Trophoblast cell (in vitro differentiated cells and primary cell): ENCODE measurements at regions not wholly inside any gene's neighbourhood (a gene's known extent, or its start where the extent isn't known, plus 50 kb on each side); places are given as distances from the start of the nearest gene placed in this dataset.

Experiments
- DNase-seq, 2 donors: peaks; one replicate each; pipeline ENCODE4 v3.0.0-alpha.2; 2016
- H2AFZ ChIP-seq: 2 replicates; pipeline ENCODE4 v1.6.1; 2013; ENCODE audit warnings: low read length, moderate library complexity, mild to moderate bottlenecking; ENCODE audit not compliant: insufficient read depth, poor library complexity
- H2AK5ac ChIP-seq: 2 replicates; pipeline ENCODE4 v1.6.1; 2013; ENCODE audit warnings: mild to moderate bottlenecking, low read length
- H2BK120ac ChIP-seq: 2 replicates; pipeline ENCODE4 v1.6.1; 2013; ENCODE audit warnings: low read length, mild to moderate bottlenecking, moderate library complexity; ENCODE audit not compliant: insufficient read depth, poor library complexity
- H2BK12ac ChIP-seq: 2 replicates; pipeline ENCODE4 v1.6.1; 2013; ENCODE audit warnings: mild to moderate bottlenecking, low read length, moderate library complexity
- H2BK5ac ChIP-seq: 2 replicates; pipeline ENCODE4 v1.6.1; 2013; ENCODE audit warnings: low read length, low read depth, moderate library complexity, mild to moderate bottlenecking; ENCODE audit not compliant: poor library complexity
- H3K14ac ChIP-seq: 2 replicates; pipeline ENCODE4 v1.6.1; 2013; ENCODE audit warnings: mild to moderate bottlenecking, low read length
- H3K18ac ChIP-seq: 2 replicates; pipeline ENCODE4 v1.6.1; 2013; ENCODE audit warnings: mild to moderate bottlenecking, low read length
- H3K23ac ChIP-seq: 2 replicates; pipeline ENCODE4 v1.6.1; 2013; ENCODE audit warnings: low read length
- H3K27ac ChIP-seq: 2 replicates; pipeline ENCODE4 v1.5.1; 2013; ENCODE audit warnings: low read depth, mild to moderate bottlenecking, inconsistent platforms, low read length, moderate library complexity
- H3K27me3 ChIP-seq: 2 replicates; pipeline ENCODE4 v1.6.1; 2013; ENCODE audit warnings: inconsistent platforms, mild to moderate bottlenecking, low read length, moderate library complexity; ENCODE audit not compliant: insufficient read depth
- H3K36me3 ChIP-seq, 2 experiments: 1 replicate in 1 of 2; 2 replicates in 1 of 2; pipeline ENCODE4 v1.6.1; 2013; ENCODE audit warnings: low read length in 2 of 2, mild to moderate bottlenecking in 2 of 2, moderate library complexity in 1 of 2; ENCODE audit not compliant: insufficient read depth in 2 of 2, control insufficient read depth in 1 of 2
- H3K4ac ChIP-seq: 2 replicates; pipeline ENCODE4 v1.6.1; 2013; ENCODE audit warnings: low read depth, mild to moderate bottlenecking, low read length, moderate library complexity
- H3K4me1 ChIP-seq, 2 experiments: 1 replicate in 1 of 2; 2 replicates in 1 of 2; pipeline ENCODE4 v1.6.1; 2013; ENCODE audit warnings: low read length in 2 of 2, mild to moderate bottlenecking in 2 of 2, moderate library complexity in 1 of 2; ENCODE audit not compliant: insufficient read depth in 2 of 2, control insufficient read depth in 1 of 2
- H3K4me2 ChIP-seq: 2 replicates; pipeline ENCODE4 v1.6.1; 2013; ENCODE audit warnings: inconsistent platforms, mild to moderate bottlenecking, low read length, moderate library complexity
- H3K4me3 ChIP-seq: 2 replicates; pipeline ENCODE4 v1.5.1; 2013; ENCODE audit warnings: mild to moderate bottlenecking, low read depth, low read length, inconsistent platforms
- H3K79me1 ChIP-seq: one replicate; pipeline ENCODE4 v1.6.1; 2013; ENCODE audit warnings: low read length
- H3K79me2 ChIP-seq: 2 replicates; pipeline ENCODE4 v1.6.1; 2013; ENCODE audit warnings: low read length, mild to moderate bottlenecking; ENCODE audit not compliant: control insufficient read depth, insufficient read depth, poor library complexity
- H3K9ac ChIP-seq: 2 replicates; pipeline ENCODE4 v1.6.1; 2013; ENCODE audit warnings: mild to moderate bottlenecking, low read length
- H3K9me3 ChIP-seq: 2 replicates; pipeline ENCODE4 v1.6.1; 2013; ENCODE audit warnings: low read depth, mild to moderate bottlenecking, control low read depth, inconsistent platforms, low read length; ENCODE audit not compliant: insufficient read depth
- H4K12ac ChIP-seq: 2 replicates; pipeline ENCODE4 v1.6.1; 2013; ENCODE audit warnings: low read depth, mild to moderate bottlenecking, low read length, moderate library complexity
- H4K8ac ChIP-seq: 2 replicates; pipeline ENCODE4 v1.6.1; 2013; ENCODE audit warnings: low read depth, mild to moderate bottlenecking, low read length, moderate library complexity
- H4K91ac ChIP-seq: one replicate; pipeline ENCODE4 v1.6.1; 2013; ENCODE audit warnings: low read depth, mild to moderate bottlenecking, low read length, moderate library complexity
- WGBS: extraction: QIAGEN DNeasy Blood & Tissue Kit; methylation state at CpG from one replicate; pipeline ENCODE4 v1.1.7; 2013; ENCODE audit warnings: missing lambda C conversion rate; ENCODE audit not compliant: insufficient read length, insufficient coverage; ENCODE audit errors: extremely low coverage; 5-methylcytosine and 5-hydroxymethylcytosine counted together

DNA sequence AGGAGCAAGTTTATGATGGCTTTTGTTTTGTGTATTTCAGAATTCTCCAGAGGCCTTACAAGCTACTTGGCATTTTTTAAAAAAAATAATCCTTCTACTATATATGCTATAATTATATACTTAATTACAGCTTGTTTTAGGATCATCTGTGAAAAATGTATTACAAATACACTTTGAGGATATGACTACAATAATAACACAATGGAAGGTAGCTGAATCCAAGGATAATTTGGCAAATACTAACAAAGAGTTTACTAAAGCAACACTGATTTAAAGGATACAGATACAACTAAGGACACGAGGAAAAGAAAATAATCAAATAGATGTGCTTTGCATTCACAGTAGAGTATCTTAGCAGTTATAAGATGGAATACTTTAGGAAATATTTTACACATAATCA lies 381.9 kb upstream of the CITED2 start:
- no peak overlapping the region for H2BK5ac ChIP-seq
- no peak overlapping the region for H2BK12ac ChIP-seq
- peaks cover 4% of the 10 kb centered on the region in 2 experiments for H3K4me1 ChIP-seq
- H2AFZ ChIP-seq: no peak overlapping the region
- H3K9ac ChIP-seq: no peak overlapping the region
- no peaks in the 10 kb centered on the region for H3K27me3 ChIP-seq
- no CpG with 5 or more reads among the region's 1 CpG for WGBS
- no peak overlapping the region for H3K4me2 ChIP-seq
- no peak overlapping the region for H3K23ac ChIP-seq
- peaks cover 2% of the 10 kb centered on the region for H3K79me1 ChIP-seq
- DNase-seq: no peak
- no peak overlapping the region for H3K4ac ChIP-seq
- no peak overlapping the region for H2AK5ac ChIP-seq
- no peak overlapping the region for H4K91ac ChIP-seq
- no peak overlapping the region for H3K4me3 ChIP-seq
- no peaks in the 10 kb centered on the region for H3K36me3 ChIP-seq
- no peak overlapping the region for H2BK120ac ChIP-seq
- no peak overlapping the region for H4K12ac ChIP-seq
- H3K9me3 ChIP-seq: no peaks in the 10 kb centered on the region
- H3K14ac ChIP-seq: no peak overlapping the region
- no peaks in the 10 kb centered on the region for H3K79me2 ChIP-seq
- no peak overlapping the region for H3K18ac ChIP-seq
- H4K8ac ChIP-seq: no peak overlapping the region
- no peak overlapping the region for H3K27ac ChIP-seq

DNA sequence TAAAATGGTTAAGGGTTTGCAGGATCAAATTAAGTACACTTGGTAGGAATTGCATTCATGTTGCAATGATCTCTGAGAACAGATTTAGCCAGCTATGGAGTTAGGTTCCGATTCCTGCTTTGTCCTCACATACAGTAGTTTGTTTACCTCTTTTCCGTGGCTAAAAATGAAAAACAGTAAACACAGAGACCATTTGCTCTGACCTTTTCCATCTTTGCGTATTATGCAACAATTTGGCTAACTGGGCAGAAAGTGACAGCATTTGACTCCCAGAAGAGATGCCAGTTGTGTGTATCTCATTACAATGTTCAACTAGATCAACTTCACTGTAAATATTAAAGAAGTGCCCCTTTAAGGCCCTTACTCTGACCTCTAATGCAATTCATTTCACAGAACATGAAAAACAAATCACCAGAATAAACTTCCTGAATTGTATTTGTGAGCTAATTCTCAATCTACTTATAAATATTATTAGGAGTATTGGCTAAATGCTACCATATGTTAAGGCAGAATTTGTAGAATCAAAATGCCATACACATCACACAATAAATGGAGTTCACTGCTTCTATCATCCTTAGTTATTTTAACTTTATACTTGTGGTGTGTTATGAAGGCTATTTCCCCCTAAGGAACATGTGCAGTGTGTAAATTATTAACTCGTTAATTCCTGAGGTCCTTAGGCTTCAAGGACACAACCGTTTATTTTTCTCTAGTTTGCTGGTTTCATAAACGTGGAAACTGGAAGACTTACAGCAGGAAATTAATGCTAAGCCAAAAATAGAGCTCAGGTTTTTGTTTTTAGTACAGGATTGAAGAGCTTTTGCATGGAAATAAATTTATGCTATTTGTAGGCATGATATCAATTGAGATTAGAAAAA lies 380.7 kb upstream of the CITED2 start:
- no peaks in the 10 kb centered on the region for H3K9me3 ChIP-seq
- no peak overlapping the region for H2BK5ac ChIP-seq
- no peak for DNase-seq
- H3K9ac ChIP-seq: no peak overlapping the region
- no peak overlapping the region for H4K12ac ChIP-seq
- no peak overlapping the region for H2BK12ac ChIP-seq
- H2AFZ ChIP-seq: no peak overlapping the region
- H3K79me2 ChIP-seq: no peaks in the 10 kb centered on the region
- peaks cover 4% of the 10 kb centered on the region in 2 experiments for H3K4me1 ChIP-seq
- no CpG with 5 or more reads among the region's 6 CpGs for WGBS
- H4K91ac ChIP-seq: no peak overlapping the region
- H3K4me3 ChIP-seq: no peak overlapping the region
- no peak overlapping the region for H3K23ac ChIP-seq
- peak overlapping the region; percentile 2 for H2BK120ac ChIP-seq
- H3K14ac ChIP-seq: no peak overlapping the region
- no peak overlapping the region for H3K27ac ChIP-seq
- no peak overlapping the region for H4K8ac ChIP-seq
- no peak overlapping the region for H2AK5ac ChIP-seq
- no peak overlapping the region for H3K18ac ChIP-seq
- no peak overlapping the region for H3K4me2 ChIP-seq
- H3K79me1 ChIP-seq: peaks cover 2% of the 10 kb centered on the region
- H3K36me3 ChIP-seq: no peaks in the 10 kb centered on the region
- H3K27me3 ChIP-seq: no peaks in the 10 kb centered on the region
- no peak overlapping the region for H3K4ac ChIP-seq

DNA sequence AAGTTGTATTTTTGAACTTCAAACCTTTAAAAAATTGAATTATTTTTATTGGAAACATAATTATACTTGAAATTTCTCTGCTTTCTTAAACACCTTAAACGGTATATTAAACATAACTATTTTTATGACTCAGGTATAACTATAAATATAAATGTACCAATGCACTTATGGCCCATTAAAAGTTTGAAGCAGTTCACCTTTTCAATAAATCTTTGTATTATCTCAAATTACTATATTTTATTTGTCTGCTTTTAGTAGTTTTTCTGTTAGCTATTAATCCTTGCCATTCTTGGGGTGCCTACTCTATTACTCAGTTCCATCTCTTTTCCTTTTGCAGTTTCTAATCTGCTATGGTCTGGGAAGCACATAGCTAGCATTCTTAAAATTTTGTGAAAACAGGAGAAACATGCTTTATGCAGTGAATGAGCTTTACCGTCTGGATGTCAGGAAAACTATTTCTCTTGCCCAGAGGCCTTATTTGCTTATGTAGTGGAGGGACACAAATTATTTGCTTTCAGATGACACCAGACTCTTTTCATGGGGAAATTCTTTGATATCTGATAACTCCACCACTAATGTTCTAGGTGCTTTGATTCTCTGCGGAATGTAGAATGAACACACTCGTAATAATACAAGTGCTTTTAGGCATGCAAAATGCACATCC lies 378.9 kb upstream of the CITED2 start:
- no peaks in the 10 kb centered on the region for H3K27me3 ChIP-seq
- no peaks in the 10 kb centered on the region for H3K9me3 ChIP-seq
- no peak overlapping the region for H2AFZ ChIP-seq
- peaks cover 4% of the 10 kb centered on the region in 2 experiments for H3K4me1 ChIP-seq
- H3K79me2 ChIP-seq: no peaks in the 10 kb centered on the region
- H2BK5ac ChIP-seq: no peak overlapping the region
- H3K79me1 ChIP-seq: peaks cover 2% of the 10 kb centered on the region
- peak; percentile 18 to 82 for DNase-seq
- no peak overlapping the region for H4K8ac ChIP-seq
- peak overlapping the region; percentile 43 for H3K27ac ChIP-seq
- no peak overlapping the region for H3K23ac ChIP-seq
- H2BK12ac ChIP-seq: no peak overlapping the region
- no peak overlapping the region for H4K12ac ChIP-seq
- no peak overlapping the region for H3K18ac ChIP-seq
- no peak overlapping the region for H3K4me2 ChIP-seq
- H3K14ac ChIP-seq: no peak overlapping the region
- H2AK5ac ChIP-seq: no peak overlapping the region
- no peak overlapping the region for H3K4me3 ChIP-seq
- no peak overlapping the region for H2BK120ac ChIP-seq
- WGBS: no CpG with 5 or more reads among the region's 4 CpGs
- H3K9ac ChIP-seq: no peak overlapping the region
- H3K4ac ChIP-seq: no peak overlapping the region
- no peak overlapping the region for H4K91ac ChIP-seq
- no peaks in the 10 kb centered on the region for H3K36me3 ChIP-seq

DNA sequence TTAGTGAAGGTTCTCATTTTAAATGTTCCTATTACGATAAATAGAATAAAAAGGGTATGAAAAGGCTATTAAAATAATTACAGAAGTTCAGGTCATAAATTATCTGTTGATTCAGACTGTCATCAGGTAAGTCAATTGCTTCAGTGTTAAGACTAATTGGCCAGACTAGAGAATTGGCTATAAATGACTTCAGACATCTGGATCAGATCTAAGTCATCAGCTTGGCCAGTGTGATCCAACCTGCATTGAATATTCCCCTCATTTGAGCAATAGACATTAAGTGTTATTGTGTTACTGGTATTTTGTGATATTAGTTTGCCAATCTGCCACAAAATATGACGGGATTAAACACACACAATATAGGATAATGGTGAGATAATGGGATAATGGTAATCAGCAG lies 377.6 kb upstream of the CITED2 start:
- Histone ChIP-seq H4K91ac (no peak overlapping the region), H3K9ac (no peak overlapping the region), H3K9me3 (no peaks in the 10 kb centered on the region), H3K27me3 (no peaks in the 10 kb centered on the region), H2AFZ (no peak overlapping the region), H3K36me3 (no peaks in the 10 kb centered on the region), H2BK5ac (no peak overlapping the region), H3K4me3 (no peak overlapping the region), H3K27ac (peak overlapping the region; percentile 7), H3K79me2 (no peaks in the 10 kb centered on the region), H3K23ac (no peak overlapping the region), H3K79me1 (peaks cover 2% of the 10 kb centered on the region), H2BK120ac (no peak overlapping the region), H3K14ac (no peak overlapping the region), H3K4me1 (peaks cover 6 to 7% of the 10 kb centered on the region in 2 experiments), H4K12ac (no peak overlapping the region), H2BK12ac (no peak overlapping the region), H2AK5ac (no peak overlapping the region), H4K8ac (no peak overlapping the region), H3K18ac (no peak overlapping the region), H3K4me2 (no peak overlapping the region), H3K4ac (no peak overlapping the region)
- no CpG with 5 or more reads among the region's 2 CpGs for WGBS
- no peak for DNase-seq
